Liver (tissue), 8 donors: ENCODE measurements at regions not wholly inside any gene's neighbourhood (a gene's known extent, or its start where the extent isn't known, plus 50 kb on each side); places are given as distances from the start of the nearest gene placed in this dataset.
A peak's percentile ranks its signal among the peaks of the same experiment; 100 is the strongest.

Source experiments
- DNase-seq: peaks from one replicate; pipeline ENCODE4 v3.0.0-alpha.2; 2017; ENCODE audit warnings: low spot score
- H3K27ac ChIP-seq, 2 donors: one replicate each; pipeline ENCODE4 v1.7.0; 2013; ENCODE audit warnings: inconsistent platforms in 2 of 2, low read length in 2 of 2, control low read depth in 1 of 2, low read depth in 1 of 2, mild to moderate bottlenecking in 1 of 2
- H3K27me3 ChIP-seq, 4 donors: one replicate each; pipeline versions ENCODE4 v1.6.1 to v1.7.0; 2013; ENCODE audit warnings: low read length in 3 of 4, inconsistent platforms in 1 of 4, mild to moderate bottlenecking in 1 of 4, moderate library complexity in 1 of 4; ENCODE audit not compliant: control insufficient read depth in 4 of 4, insufficient read depth in 4 of 4
- H3K36me3 ChIP-seq, 4 donors: one replicate each; pipeline versions ENCODE4 v1.6.1 to v1.7.0; 2013; ENCODE audit warnings: low read length in 3 of 4, mild to moderate bottlenecking in 3 of 4, low read depth in 1 of 4, moderate library complexity in 1 of 4; ENCODE audit not compliant: control insufficient read depth in 4 of 4, insufficient read depth in 3 of 4
- H3K4me1 ChIP-seq, 4 donors: one replicate each; pipeline versions ENCODE4 v1.6.1 to v1.7.0; 2013; ENCODE audit warnings: low read length in 3 of 4, mild to moderate bottlenecking in 3 of 4, moderate library complexity in 1 of 4; ENCODE audit not compliant: control insufficient read depth in 4 of 4, insufficient read depth in 4 of 4
- H3K4me3 ChIP-seq, 3 donors: one replicate each; pipeline versions ENCODE4 v1.6.1 to v1.7.0; 2013; ENCODE audit warnings: low read length in 3 of 3, control low read depth in 1 of 3, low read depth in 1 of 3, mild to moderate bottlenecking in 1 of 3
- H3K9ac ChIP-seq, 2 donors: one replicate each; pipeline ENCODE4 v1.7.0; 2013; ENCODE audit warnings: low read length in 2 of 2, mild to moderate bottlenecking in 2 of 2, moderate library complexity in 2 of 2, control low read depth in 1 of 2, low read depth in 1 of 2
- H3K9me3 ChIP-seq, 4 donors: one replicate each; pipeline versions ENCODE4 v1.6.1 to v1.7.0; 2013; ENCODE audit warnings: low read length in 3 of 4; ENCODE audit not compliant: control insufficient read depth in 4 of 4
- ATF3 ChIP-seq: IDR thresholded peaks from 2 replicates; pipeline ENCODE4 v1.6.1; 2016; ENCODE audit warnings: antibody characterized with exemption
- CTCF ChIP-seq: fragments of 150-350 bp; IDR thresholded peaks from 2 replicates; pipeline ENCODE4 v1.5.1; 2017; ENCODE audit warnings: improper control_type of control experiment, low read depth, low read length; ENCODE audit not compliant: missing input control
- EGR1 ChIP-seq, 2 donors: IDR thresholded peaks; 2 replicates each; pipeline ENCODE4 v1.6.1; 2016 to 2018; ENCODE audit warnings: antibody characterized with exemption in 2 of 2, low read depth in 2 of 2
- FOXA1 ChIP-seq: IDR thresholded peaks from 2 replicates; pipeline ENCODE4 v1.6.1; 2016; ENCODE audit warnings: antibody characterized with exemption
- FOXA2 ChIP-seq: IDR thresholded peaks from 2 replicates; pipeline ENCODE4 v1.6.1; 2016; ENCODE audit warnings: antibody characterized with exemption
- HNF4G ChIP-seq: IDR thresholded peaks from 2 replicates; pipeline ENCODE4 v1.6.1; 2016; ENCODE audit warnings: antibody characterized with exemption
- JUND ChIP-seq, 2 donors: IDR thresholded peaks; 2 replicates each; pipeline ENCODE4 v1.6.1; 2016; ENCODE audit warnings: antibody characterized with exemption in 2 of 2
- NR2F2 ChIP-seq: IDR thresholded peaks from 2 replicates; pipeline ENCODE4 v1.6.1; 2016; ENCODE audit warnings: antibody characterized with exemption
- RAD21 ChIP-seq, 2 donors: IDR thresholded peaks; 2 replicates each; pipeline ENCODE4 v1.6.1; 2016; ENCODE audit warnings: antibody characterized with exemption in 2 of 2, mild to moderate bottlenecking in 2 of 2
- RXRA ChIP-seq, 2 donors: IDR thresholded peaks; 2 replicates each; pipeline ENCODE4 v1.6.1; 2017 to 2018; ENCODE audit warnings: antibody characterized with exemption in 2 of 2, mild to moderate bottlenecking in 1 of 2
- SP1 ChIP-seq: IDR thresholded peaks from 2 replicates; pipeline ENCODE4 v1.6.1; 2018; ENCODE audit warnings: antibody characterized with exemption, mild to moderate bottlenecking
- TAF1 ChIP-seq: conservative IDR thresholded peaks from 2 replicates; pipeline ENCODE4 v1.6.1; 2016; ENCODE audit warnings: antibody characterized with exemption, mild to moderate bottlenecking
- YY1 ChIP-seq: IDR thresholded peaks from 2 replicates; pipeline ENCODE4 v1.6.1; 2016; ENCODE audit warnings: antibody characterized with exemption, mild to moderate bottlenecking
- ZBTB33 ChIP-seq: IDR thresholded peaks from 2 replicates; pipeline ENCODE4 v1.6.1; 2016; ENCODE audit warnings: antibody characterized with exemption
- WGBS: extraction: QIAGEN DNeasy Blood & Tissue Kit; methylation state at CpG from one replicate; pipeline ENCODE4 v1.1.7; 2013; 5-methylcytosine and 5-hydroxymethylcytosine counted together
- donor health status: healthy.
- donor health status: healthy.
- donor health status: healthy.
- donor health status: healthy.
- donor health status: healthy.

GRCh38 chr5:162591724-162592123, 524.2 kb downstream of the GABRG2 start:
- no peak for DNase-seq
- no peak overlapping the region for H3K27ac ChIP-seq
- TF ChIP-seq FOXA2: no peak
- no peak for TF ChIP-seq NR2F2
- no peak for TF ChIP-seq CTCF
- no peak for TF ChIP-seq FOXA1
- no peak for TF ChIP-seq EGR1 (IDR thresholded peaks at IDR 0.05; ENCODE audit: low read depth in 2 of 2)
- no peak for TF ChIP-seq RXRA (IDR thresholded peaks at IDR 0.05)
- TF ChIP-seq SP1: no peak
- TF ChIP-seq RAD21 (IDR thresholded peaks at IDR 0.05): no peak
- no peak for TF ChIP-seq HNF4G
- no peak for TF ChIP-seq YY1
- TF ChIP-seq ATF3: no peak
- no peaks in the 10 kb centered on the region for H3K36me3 ChIP-seq
- no peak overlapping the region for H3K4me3 ChIP-seq
- H3K9me3 ChIP-seq: peaks cover 0 to 7% (median 0%) of the 10 kb centered on the region in 4 donors
- H3K4me1 ChIP-seq: no peaks in the 10 kb centered on the region
- no peak overlapping the region for H3K9ac ChIP-seq
- H3K27me3 ChIP-seq: no peaks in the 10 kb centered on the region

GRCh38 chr5:162593881-162594280, 526.3 kb downstream of the GABRG2 start:
- TF ChIP-seq FOXA1: no peak
- TF ChIP-seq RAD21 (IDR thresholded peaks at IDR 0.05): peak; percentile 30 to 34
- TF ChIP-seq JUND (IDR thresholded peaks at IDR 0.05): no peak
- TF ChIP-seq CTCF: peak; percentile 34
- Histone ChIP-seq H3K4me3 (no peak overlapping the region), H3K27me3 (no peaks in the 10 kb centered on the region), H3K4me1 (no peaks in the 10 kb centered on the region), H3K27ac (no peak overlapping the region), H3K9me3 (peaks cover 0 to 7% (median 0%) of the 10 kb centered on the region in 4 donors), H3K9ac (no peak overlapping the region), H3K36me3 (no peaks in the 10 kb centered on the region)
- no peak for DNase-seq
- 85% methylated on average over 1 of the region's 1 CpG for WGBS

- Histone ChIP-seq H3K4me1 (no peaks in the 10 kb centered on the region), H3K36me3 (no peaks in the 10 kb centered on the region), H3K27me3 (no peaks in the 10 kb centered on the region), H3K27ac (no peak overlapping the region), H3K9me3 (peaks cover 0 to 12% (median 4%) of the 10 kb centered on the region in 4 donors), H3K9ac (no peak overlapping the region), H3K4me3 (no peak overlapping the region)
- DNase-seq: no peak
- WGBS: 54% methylated on average over 3 of the region's 3 CpGs
- TF ChIP-seq SP1: no peak
- no peak for TF ChIP-seq JUND (IDR thresholded peaks at IDR 0.05)
- no peak for TF ChIP-seq RAD21 (IDR thresholded peaks at IDR 0.05)
- TF ChIP-seq ATF3: no peak
- no peak for TF ChIP-seq TAF1
- TF ChIP-seq ZBTB33: no peak
- TF ChIP-seq CTCF: no peak
Observed at GRCh38 chr5:162603443-162604070, 536.0 kb downstream of the GABRG2 start.
